Skeletal muscle cell (primary cell): ENCODE measurements at regions not wholly inside any gene's neighbourhood (a gene's known extent, or its start where the extent isn't known, plus 50 kb on each side); places are given as distances from the start of the nearest gene placed in this dataset.
A peak's percentile ranks its signal among the peaks of the same experiment; 100 is the strongest.

ENCODE experiments used
- DNase-seq: peaks from one replicate; pipeline ENCODE4 v3.0.0-alpha.2; 2010; ENCODE audit warnings: low read depth
- H3K4me3 ChIP-seq: 2 replicates; pipeline ENCODE4 v1.5.1; 2011; ENCODE audit warnings: low read depth, mild to moderate bottlenecking, control low read depth, low read length, moderate library complexity

- no peak for DNase-seq
Measured at GRCh38 chr3:156760333-156760732, 65.8 kb upstream of the LEKR1 start.

DNA sequence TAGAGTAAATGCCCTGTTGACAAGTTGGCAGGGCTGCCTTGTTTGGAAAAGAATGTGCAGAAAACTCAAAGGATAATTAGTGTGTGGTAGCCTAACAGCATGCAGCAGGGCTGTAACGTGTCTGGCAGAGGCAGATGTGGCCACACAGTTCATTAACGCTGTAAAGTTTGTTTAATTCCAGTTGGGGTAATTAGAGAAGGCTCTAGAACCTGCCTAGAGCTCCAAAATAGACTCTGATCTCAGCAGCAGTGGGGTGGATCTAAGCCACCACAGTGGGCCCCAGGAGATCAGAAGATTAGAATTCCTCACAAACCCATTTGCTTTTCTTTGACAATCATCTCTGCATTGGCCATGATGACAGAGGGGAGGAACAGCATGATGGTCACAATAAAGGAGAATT, 65.1 kb upstream of the LEKR1 start:
- no peak for DNase-seq

More at GRCh38 chr3:156760333-156760732, 65.8 kb upstream of the LEKR1 start:
- no peak overlapping the region for H3K4me3 ChIP-seq

DNA sequence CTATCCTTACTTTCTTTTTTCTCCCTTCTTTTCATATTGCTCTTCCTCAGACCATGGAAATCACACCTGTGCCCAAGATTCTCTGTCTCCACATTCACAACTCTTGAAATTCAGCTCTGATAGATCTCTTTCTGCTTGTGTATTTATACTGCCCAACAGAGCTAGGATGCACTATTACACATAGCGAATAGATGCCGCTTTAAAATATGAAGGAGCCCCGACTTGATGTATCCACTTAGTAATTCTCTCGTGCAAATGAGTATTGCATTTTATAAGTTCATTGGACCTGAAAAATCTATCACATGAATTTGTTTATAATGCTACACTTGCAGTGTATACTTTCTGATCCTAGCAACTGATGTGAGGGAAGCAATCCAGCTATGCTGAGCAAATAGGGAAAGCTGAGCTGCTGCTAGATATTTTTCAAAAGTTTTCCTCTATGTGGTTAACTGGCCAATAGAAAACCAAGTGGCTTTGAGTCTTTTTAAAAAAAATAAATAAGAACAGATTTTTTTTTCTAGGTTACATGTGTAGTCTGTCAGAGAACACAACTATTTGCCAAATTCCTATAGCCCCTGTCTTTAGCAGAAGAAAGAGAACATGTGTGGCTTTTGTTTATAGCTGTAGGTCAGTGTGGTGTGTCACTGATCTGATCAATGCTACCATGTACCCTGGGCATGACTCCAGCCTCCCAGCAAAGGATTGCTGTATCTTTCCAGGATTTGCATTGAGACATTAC, 64.3 kb upstream of the LEKR1 start:
- no peak overlapping the region for H3K4me3 ChIP-seq
- no peak for DNase-seq

More for the DNA sequence above, 65.1 kb upstream of the LEKR1 start:
- H3K4me3 ChIP-seq, result no peak overlapping the region

DNA sequence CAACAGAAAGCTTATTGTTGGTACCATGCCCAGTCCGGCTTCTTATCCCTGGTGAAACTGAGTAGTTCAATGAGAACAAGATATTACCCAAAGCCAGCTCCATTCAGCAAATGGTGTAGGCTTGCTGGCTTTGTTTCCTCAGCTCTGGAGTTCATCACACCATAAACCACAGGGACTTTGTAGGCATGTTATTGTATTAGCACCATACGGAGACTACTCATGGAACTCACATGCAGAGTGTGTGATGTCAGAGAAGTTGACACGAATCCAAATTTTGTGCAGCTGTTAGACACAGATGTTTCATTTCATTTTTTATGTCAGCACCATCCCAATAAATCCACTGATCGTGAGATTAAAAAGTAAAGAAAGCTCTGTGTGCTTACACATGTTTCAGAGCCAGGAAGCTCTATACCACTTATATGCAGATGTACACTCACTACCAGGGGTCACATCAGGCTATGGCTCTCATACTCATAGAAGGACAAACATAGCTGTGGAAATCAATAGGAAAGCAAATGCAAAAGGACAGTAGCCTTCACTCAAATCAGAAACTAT, 63.4 kb upstream of the LEKR1 start:
- no peak overlapping the region for H3K4me3 ChIP-seq
- peak; percentile 99 for DNase-seq

DNA sequence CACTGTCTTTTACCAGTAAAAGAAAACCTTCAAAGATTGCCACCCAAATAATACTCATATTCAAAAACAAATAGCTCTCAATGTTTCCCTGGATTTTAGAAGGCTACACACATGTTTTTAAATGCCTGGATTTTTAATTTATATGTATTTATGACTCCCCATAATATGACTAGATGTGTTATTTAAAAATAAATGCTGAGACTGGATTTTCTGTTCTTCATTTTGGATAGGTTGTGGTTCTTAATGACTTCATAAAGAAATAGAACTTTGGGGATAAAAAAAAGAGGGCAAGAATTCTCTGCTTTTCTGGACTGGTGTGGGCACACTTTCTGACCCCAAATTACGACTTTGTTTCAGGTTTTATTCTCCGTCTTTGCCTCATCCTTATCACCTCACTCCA, 62.8 kb upstream of the LEKR1 start:
- H3K4me3 ChIP-seq, result no peak overlapping the region
- DNase-seq, result no peak

- no peak for DNase-seq
- no peak overlapping the region for H3K4me3 ChIP-seq
Measured at GRCh38 chr3:156763931-156764720, 62.0 kb upstream of the LEKR1 start.

- no peak for DNase-seq
- H3K4me3 ChIP-seq, result no peak overlapping the region
Measured at GRCh38 chr3:156764751-156765150, 61.4 kb upstream of the LEKR1 start.

GRCh38 chr3:156768390-156768789, 57.8 kb upstream of the LEKR1 start:
- DNase-seq, result no peak
- no peak overlapping the region for H3K4me3 ChIP-seq

DNA sequence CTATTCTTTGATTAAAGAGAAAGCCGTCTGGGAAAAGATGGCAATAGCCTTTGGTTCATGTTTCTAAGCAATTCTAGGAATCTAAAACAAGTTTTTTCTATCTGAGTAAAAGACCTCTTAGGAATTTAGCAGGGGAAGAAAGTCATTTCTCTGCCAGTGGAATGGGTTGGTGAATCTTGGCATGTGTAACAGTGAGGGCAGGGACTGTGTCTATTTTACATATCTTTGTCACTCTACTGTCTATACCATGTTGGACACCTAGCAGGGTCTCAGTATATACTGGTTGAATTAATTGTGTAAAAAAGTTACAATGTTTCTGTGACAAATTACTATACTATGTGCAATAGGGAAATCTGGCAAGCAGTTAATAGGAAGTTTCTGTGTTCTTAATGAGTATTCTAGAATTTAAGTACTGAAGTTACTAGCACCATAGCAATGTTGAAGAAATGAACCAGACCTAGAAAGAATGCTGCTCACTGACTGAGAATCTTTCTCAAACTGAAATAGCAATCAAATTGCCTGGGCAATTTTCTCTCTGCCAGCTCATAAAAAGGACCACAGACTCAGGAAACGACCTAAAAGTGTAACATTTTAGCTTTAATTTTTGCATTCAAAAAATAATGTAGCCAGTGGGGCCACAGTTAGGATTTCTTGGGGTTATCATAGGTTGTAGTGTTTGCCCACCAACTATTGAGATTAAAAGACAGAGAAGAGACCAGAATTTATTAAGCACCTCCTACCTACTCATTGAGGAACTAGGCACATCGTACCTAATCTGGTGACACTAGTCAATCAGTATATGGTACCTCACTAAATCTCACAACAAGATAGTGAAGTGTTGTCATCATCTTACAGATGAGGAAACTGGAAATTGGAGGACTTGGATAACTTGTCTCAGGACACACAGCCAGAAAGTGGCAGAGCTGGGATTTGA, 56.2 kb upstream of the LEKR1 start:
- no peak overlapping the region for H3K4me3 ChIP-seq

DNA sequence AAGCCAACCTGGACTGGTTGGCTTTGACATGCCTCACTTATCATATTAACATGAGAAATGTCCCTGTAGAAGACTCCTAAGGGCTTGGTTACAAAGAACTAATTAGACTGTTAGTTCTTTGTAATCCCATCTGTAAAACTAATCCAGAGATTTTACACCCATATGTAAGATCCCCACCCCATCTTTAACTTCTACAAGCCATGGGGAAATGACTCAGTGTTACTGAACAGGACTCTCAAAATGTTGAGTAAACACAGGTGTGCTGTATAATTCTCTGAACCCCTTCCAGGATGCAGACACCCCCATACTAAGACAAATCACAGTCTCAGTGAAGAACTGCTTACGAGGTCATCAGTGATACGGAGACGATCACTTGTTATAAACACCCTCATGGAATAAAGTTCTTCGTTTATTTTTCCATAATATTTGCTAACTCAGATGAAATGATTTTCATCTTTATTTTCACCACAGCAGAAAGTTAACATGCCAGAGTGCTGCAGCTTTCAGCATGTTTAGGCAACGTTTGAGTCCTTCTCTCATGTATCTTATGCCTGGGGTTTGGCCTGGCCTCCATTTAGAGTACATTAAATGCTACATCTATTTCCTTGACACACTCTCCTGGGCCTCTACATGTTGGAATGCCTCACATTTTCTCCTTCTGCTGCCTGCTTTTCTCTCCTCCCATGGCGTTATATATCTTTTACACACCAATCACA, 55.3 kb upstream of the LEKR1 start:
- no peak for DNase-seq

More for the DNA sequence above, 56.2 kb upstream of the LEKR1 start:
- no peak for DNase-seq

GRCh38 chr3:156772588-156773206, 53.5 kb upstream of the LEKR1 start:
- no peak for DNase-seq
- H3K4me3 ChIP-seq, result no peak overlapping the region

More for the DNA sequence above, 55.3 kb upstream of the LEKR1 start:
- no peak overlapping the region for H3K4me3 ChIP-seq

GRCh38 chr3:156776031-156776430, 50.1 kb upstream of the LEKR1 start:
- DNase-seq, result no peak
- no peak overlapping the region for H3K4me3 ChIP-seq
